ENCODE measurements at regions not wholly inside any gene's neighbourhood (a gene's known extent, or its start where the extent isn't known, plus 50 kb on each side); places are given as distances from the start of the nearest gene placed in this dataset.
"Not testable (repeated sequence)": the region's sequence is repeated elsewhere in the genome, so short reads cannot be mapped to it uniquely, and the experiment has no call there.

GRCh38 chr18:22717536-22717935, 215.6 kb upstream of the RBBP8 start:
- not testable (repeated sequence) for TF ChIP-seq EZH2 (IDR thresholded peaks at IDR 0.05; ENCODE audit: borderline replicate concordance, low read length); CTCF (IDR thresholded peaks at IDR 0.05; ENCODE audit: low read length)
